Mammary epithelial cell (primary cell): ENCODE measurements at regions not wholly inside any gene's neighbourhood (a gene's known extent, or its start where the extent isn't known, plus 50 kb on each side); places are given as distances from the start of the nearest gene placed in this dataset.

Experiments used
- EZH2 ChIP-seq: IDR thresholded peaks from 2 replicates; pipeline ENCODE4 v1.6.1; 2012; ENCODE audit warnings: low read length, inconsistent platforms, borderline replicate concordance
- TF ChIP-seq, protein P1 (sequence below), 2 donors: IDR thresholded peaks in 1 of 2; conservative IDR thresholded peaks in 1 of 2; 2 replicates each; pipeline ENCODE4 v1.5.1; 2011 to 2012; ENCODE audit warnings: inconsistent platforms in 2 of 2, low read length in 2 of 2, mild to moderate bottlenecking in 2 of 2, control low read depth in 1 of 2, low read depth in 1 of 2; ENCODE audit not compliant: insufficient read depth in 1 of 2; ENCODE audit errors: extremely low read depth in 1 of 2

DNA sequence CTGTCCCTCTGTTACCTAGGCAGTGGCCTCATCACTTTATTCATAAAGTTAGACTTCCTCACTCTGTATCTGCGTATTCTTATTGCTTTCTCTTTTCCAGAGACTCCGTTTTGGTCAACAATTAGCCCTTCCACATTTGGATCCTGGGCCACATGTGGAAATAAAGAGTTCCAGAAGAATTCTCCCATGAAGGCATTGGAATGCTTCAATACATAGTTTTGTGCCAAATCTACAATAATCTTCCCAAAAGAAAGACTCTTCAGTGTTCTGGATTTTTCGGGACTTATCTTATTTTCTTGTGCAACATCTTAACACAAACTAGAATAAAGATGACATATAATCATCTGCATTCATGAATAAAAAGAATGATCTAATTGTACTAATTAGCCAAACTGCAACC, 187.7 kb upstream of the BMP2 start:
- TF ChIP-seq, protein P1, sequence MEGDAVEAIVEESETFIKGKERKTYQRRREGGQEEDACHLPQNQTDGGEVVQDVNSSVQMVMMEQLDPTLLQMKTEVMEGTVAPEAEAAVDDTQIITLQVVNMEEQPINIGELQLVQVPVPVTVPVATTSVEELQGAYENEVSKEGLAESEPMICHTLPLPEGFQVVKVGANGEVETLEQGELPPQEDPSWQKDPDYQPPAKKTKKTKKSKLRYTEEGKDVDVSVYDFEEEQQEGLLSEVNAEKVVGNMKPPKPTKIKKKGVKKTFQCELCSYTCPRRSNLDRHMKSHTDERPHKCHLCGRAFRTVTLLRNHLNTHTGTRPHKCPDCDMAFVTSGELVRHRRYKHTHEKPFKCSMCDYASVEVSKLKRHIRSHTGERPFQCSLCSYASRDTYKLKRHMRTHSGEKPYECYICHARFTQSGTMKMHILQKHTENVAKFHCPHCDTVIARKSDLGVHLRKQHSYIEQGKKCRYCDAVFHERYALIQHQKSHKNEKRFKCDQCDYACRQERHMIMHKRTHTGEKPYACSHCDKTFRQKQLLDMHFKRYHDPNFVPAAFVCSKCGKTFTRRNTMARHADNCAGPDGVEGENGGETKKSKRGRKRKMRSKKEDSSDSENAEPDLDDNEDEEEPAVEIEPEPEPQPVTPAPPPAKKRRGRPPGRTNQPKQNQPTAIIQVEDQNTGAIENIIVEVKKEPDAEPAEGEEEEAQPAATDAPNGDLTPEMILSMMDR (conservative IDR thresholded peaks at IDR 0.05 in 1 of 2, IDR thresholded peaks at IDR 0.05 in 1 of 2; ENCODE audit: extremely low read depth in 1 of 2, insufficient read depth in 1 of 2, low read depth in 1 of 2, low read length in 2 of 2): no peak
- TF ChIP-seq EZH2: no peak
